ENCODE measurements at regions not wholly inside any gene's neighbourhood (a gene's known extent, or its start where the extent isn't known, plus 50 kb on each side); places are given as distances from the start of the nearest gene placed in this dataset.

- TF ChIP-seq TAF1 (IDR thresholded peaks at IDR 0.05; ENCODE audit: borderline replicate concordance, low read depth, low read length) (no peak), POLR2AphosphoS5 (IDR thresholded peaks at IDR 0.05; ENCODE audit: low read depth, low read length) (no peak), POLR2A (IDR thresholded peaks at IDR 0.05; ENCODE audit: low read depth, low read length) (no peak)
Measured at GRCh38 chr4:85154591-85154990, 188.1 kb upstream of the WDFY3 start.

Measured in GM12892 (cell line).